HG03565 (cell line): ENCODE measurements at regions not wholly inside any gene's neighbourhood (a gene's known extent, or its start where the extent isn't known, plus 50 kb on each side); places are given as distances from the start of the nearest gene placed in this dataset.
"Not testable (repeated sequence)": the region's sequence is repeated elsewhere in the genome, so short reads cannot be mapped to it uniquely, and the experiment has no call there.

Source experiments
- ATAC-seq: cut with Tn5 transposase; IDR thresholded peaks from one replicate; pipeline ENCODE4 v1.9.1; 2021; ENCODE audit warnings: mild to moderate bottlenecking, moderate library complexity; ENCODE audit not compliant: unreplicated experiment

DNA sequence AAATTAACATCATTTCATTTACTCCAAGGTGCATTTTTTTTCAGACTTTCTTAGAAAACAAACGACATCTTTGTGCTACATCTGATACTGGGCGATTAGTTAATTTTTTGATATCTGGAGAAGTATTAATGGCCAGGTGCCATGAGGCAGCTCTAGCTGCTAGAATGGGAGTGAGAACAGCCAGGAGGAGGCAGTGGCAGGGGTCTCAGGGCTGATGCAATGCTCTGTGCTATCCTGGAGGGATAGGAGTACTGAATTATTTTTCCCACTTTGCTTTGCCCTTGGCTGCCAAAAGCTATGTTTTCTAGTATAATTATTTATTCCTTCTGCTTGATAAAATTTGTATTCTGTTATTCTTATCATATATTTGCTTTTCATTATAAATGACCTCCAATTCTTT, 133.6 kb upstream of the NOX3 start:
- no peak for ATAC-seq

DNA sequence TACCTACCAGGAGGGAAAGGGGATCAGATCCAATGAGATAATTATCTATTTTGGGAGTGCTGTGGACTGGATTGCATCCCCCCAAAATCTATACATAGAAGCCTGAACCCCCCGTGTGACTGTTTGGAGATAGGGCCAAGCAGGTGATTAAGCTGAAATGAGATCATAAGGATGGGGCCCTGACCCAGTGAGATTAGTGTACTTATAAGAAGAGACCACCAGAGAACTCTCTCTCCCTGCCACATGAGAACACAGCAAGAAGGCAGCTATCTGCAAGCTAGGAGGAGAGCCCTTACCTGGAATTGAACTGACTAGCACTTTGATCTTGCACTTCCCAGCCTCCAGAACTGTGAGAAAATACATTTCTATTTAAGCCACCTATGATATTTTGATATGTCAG, 132.2 kb upstream of the NOX3 start:
- ATAC-seq: no peak

- ATAC-seq: no peak
Observed at GRCh38 chr6:155586090-155586489, 130.5 kb upstream of the NOX3 start.

GRCh38 chr6:155584006-155584405, 128.4 kb upstream of the NOX3 start:
- ATAC-seq: no peak

DNA sequence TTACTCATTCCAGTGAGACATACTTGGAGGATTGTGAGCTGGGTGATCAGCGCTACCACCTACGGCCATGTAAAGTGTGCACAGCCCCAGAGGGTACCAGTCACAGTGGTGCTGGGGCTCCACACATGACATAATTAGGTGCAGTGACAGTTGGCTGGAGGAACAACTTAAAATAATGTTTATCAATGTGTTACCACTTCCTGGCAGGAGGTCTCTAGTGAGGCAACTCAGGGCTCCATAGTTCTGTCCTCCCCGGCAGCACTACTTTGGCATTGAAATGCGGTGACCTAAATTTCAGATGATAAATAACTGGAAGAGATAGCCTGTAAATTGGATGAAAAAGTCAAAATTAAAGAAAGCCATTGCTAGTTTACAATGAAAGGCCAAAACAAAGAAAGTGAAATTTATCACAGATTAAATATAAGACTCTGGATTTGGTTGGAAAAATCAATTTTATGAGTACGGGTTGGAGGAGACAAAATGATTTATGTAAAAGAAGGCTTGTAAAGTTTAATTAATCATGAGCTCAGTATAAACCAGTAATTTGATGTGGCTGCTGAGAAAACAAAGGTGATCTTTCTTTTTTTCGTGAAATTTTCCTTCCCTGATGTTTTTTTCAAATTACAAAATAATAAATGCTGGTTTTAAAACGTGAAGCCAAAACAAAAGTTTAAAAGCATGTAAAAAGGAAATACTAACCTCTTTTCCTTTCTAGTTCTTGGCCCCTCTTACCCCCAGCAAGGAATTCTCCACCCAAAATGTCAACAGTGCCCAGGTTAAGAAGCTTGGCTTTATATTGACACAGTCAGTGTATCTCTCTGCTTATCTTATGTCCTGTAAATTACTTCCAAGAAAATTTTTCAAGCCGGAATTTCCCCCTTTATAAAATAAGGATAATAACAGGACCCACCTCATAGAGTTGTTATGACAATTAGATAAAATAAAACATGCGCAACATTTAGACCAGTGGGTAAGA, 126.7 kb upstream of the NOX3 start:
- no peak for ATAC-seq

GRCh38 chr6:155580904-155581303, 125.3 kb upstream of the NOX3 start:
- ATAC-seq: no peak

DNA sequence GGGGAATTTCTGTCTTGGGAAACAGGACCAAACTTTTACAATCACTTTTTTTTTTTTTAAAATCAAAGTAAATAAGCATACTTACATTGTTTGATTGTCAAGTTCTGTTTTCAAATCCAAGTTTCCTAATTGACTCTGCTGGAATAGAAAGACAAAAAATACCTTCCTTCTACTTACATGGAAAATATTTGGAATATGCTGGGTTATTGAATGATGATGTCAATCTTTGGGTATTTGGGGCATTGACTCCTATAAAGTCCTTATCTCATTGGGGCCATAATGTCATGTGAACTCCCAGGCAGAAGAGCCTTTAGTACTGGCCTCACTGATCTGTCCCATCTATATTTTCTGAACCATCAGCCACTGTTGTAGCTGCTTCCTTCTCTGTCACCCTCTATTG, 122.6 kb upstream of the NOX3 start:
- ATAC-seq: no peak

DNA sequence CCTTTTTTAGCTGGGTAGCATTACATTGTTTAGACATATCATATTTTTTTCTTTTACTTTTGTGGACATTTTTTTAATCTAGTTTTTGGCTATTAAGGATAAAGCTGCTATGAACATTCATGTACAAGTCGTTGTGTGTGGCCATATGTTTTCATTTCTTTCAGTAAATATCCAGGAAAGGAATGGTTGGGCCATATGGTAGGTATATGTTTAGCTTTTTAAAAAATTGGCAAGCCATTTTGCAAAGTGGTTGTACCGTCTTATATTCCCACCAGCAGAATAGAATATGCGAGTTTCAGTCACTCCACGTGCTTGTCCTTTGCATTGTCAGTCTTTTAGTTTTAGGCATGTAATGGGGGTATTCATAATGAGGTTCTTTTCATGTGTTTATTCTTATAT, 106.3 kb upstream of the NOX3 start:
- ATAC-seq: no peak

DNA sequence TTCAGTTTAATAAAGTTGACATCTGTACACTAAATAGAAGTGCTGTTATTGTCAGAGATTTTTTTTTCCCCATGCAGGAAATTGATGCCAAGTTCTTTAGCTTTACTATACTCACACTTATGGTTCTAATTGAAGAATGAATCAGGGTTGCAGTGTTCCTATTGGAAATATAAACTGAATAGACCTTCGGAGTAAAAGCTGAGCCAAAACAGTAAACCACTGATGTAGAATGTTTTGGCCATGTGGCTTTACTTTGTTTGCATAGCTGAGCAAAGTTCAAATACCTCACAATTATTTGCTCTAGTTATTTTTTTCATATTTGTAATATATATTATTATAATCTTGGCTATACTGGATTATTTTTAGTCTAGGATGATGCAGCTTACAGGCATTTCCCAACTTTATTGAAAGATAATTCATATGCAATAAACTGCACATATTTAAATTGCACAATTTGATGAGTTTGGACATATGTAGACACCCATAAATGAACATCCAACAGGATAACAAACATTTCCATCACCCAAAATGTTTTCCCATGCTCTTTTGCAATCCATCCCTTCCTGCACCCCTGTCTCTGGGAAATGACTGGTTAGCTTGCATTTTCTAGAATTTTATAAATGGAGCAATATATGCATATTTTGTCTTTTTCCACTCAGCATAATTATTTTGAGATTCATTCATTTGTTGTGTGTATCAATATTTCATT, 105.8 kb upstream of the NOX3 start:
- no peak for ATAC-seq

DNA sequence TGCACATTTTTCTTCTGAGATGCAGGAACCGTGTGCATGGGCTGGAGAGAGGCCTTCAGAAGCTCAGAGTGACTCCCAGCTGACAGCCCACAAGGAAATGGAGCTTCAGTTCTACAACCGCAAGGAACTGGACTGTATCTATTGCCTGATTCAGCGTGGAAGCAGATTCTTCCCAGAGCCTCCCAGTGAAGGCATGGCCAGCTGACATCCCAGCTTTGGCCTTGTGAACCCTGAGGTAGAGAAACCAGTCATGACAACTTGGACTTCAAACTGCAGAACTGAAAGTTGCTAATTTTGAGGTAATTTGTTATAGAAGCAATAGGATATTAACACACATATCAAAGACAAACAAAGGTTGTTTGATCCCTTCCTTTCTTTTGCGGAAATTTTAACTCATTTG, 94.3 kb upstream of the NOX3 start:
- no peak for ATAC-seq

DNA sequence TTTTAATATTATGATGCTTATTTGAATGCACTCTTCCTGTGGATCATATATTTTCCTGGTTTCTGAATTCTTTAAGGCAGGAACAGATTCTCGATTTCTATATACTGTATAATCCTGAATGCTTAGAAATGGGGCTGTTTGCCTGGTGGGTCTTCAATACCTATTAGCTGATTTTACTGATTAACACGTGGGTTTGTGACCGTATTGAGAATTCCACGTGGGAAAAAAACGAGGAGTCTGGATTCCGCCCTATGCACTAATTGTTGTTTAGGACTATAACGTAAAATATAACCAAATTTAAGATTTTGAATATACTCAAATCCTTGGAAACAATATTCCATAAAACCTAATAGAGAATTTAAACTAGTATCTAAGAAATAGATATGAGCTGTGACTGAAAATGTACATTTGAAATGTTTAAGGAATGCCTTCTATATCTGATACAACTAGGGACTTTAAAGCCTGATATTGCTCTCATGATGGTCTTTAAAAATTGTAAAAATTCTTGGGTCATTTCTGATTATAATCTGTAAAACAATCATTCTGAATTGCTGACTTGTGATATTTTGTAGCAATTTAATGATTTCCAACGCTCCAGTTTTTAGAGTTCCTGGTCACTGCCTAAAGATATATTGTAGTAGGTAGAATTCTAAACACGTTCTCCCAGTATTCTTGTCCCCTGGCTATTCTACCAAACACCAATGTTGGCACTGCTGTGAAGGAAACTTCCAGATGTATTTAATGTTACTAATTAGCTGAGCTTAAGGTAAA, 93.6 kb upstream of the NOX3 start:
- no peak for ATAC-seq

DNA sequence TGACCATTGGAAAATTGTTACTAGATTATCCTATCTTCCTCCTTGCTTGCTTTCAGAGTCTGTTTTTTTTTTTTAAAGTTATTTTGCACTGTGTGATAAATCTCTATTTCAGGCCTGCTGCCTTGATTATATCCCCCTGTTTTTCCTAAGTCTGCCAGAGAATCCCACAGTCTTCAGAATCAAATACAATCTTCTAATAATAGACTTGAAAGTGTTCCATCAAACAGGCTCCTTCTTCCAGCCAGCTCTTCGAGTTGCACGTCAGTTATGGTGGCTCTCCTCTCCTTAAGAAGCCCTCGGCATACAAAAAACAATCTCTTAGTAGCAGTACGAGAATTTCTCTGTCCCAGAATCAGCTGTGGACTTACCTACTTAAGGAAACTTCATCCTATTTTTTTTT, 92.9 kb upstream of the NOX3 start:
- no peak for ATAC-seq

- no peak for ATAC-seq
Observed at GRCh38 chr6:155544677-155545076, 89.0 kb upstream of the NOX3 start.

DNA sequence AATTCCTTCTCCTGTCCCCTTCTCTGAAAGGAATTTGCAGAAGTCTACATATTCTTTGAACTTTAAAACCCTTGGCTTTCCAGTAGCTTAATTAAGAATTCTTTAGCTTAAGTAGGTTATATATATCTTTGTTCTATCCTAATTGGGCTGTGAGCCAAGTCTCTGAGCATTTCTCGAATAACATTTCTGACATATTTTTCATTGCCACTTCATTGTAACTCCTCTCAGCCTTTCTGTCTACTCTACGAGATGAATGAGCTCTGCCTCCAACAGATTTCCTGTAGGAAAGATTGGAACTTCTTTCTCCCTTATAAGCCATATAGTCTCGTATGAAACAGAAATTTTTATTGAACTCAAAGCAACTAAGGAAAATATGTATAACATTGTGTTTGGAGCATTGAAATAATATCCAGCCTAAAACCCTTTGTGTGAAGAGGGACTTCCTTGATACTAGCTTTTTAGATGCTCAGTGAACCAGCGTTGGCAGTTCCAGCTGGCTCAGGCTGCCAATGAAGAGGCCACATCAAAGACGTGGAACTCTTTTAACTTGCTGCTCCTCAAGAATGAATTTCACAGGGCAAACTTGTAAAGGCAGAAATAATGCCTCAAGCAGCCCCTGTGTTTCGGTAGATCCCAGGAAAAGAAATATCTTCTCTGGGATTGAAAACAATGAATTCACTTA, 87.7 kb upstream of the NOX3 start:
- no peak for ATAC-seq

- no peak for ATAC-seq
Observed at GRCh38 chr6:155542036-155542435, 86.4 kb upstream of the NOX3 start.

DNA sequence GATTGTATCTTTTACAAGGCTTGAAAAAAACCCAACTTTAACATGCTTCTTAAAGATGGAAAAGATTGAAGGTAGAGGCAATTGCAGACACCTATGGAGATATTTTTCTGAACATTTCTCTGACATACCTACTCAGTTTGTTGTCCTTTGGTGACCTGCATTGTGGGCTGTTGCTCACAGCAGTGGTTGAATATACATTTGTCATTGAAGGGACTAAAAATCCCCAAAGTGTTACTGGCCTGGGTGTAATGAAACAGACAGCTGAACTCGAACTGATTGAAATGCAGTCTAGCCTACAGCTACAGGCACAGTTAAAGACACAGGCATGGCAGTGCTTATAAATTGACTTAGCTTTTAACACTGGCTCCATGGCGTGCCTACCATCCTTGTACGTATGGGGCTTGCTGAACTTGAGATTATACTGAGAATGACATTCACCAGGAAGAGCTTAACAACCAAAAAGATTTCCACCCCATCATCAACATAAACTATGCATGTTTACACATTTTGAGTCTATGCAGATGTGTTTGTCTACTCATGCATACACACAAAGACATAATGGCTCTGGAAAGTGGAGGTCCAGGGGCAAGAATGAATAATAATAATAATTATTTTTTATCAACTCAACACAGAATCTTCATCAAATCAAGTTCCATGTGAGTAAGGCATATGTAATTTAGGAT, 83.2 kb upstream of the NOX3 start:
- ATAC-seq: no peak

GRCh38 chr6:155534678-155535077, 79.0 kb upstream of the NOX3 start:
- ATAC-seq: no peak

GRCh38 chr6:155530219-155530834, 74.7 kb upstream of the NOX3 start:
- peak; percentile 56 for ATAC-seq

- ATAC-seq: not testable (repeated sequence)
Observed at GRCh38 chr6:155529814-155530213, 74.2 kb upstream of the NOX3 start.

GRCh38 chr6:155528982-155529453, 73.4 kb upstream of the NOX3 start:
- peak; percentile 45 for ATAC-seq
